WTC11 (cell line): ENCODE measurements at regions not wholly inside any gene's neighbourhood (a gene's known extent, or its start where the extent isn't known, plus 50 kb on each side); places are given as distances from the start of the nearest gene placed in this dataset.

Source experiments
- CTCF ChIP-seq: fragments of 200-600 bp; IDR thresholded peaks from 2 replicates; pipeline ENCODE4 v1.8.0; 2022; ENCODE audit warnings: antibody characterized with exemption
- HMGXB4 ChIP-seq: sonication (generic); formaldehyde crosslinking; IDR thresholded peaks from 2 replicates; pipeline ENCODE4 v1.8.1; 2023; ENCODE audit warnings: mild to moderate bottlenecking, moderate library complexity, missing genetic modification reagents
- USF2 ChIP-seq: sonication (generic); formaldehyde crosslinking; IDR thresholded peaks from 2 replicates; pipeline ENCODE4 v1.8.1; 2023; ENCODE audit warnings: mild to moderate bottlenecking, missing genetic modification reagents, moderate library complexity
- ZNF512 ChIP-seq: sonication (generic); formaldehyde crosslinking; IDR thresholded peaks from 2 replicates; pipeline ENCODE4 v1.8.1; 2022; ENCODE audit warnings: missing genetic modification reagents, borderline replicate concordance

GRCh38 chr2:403682-404081 lies 115.8 kb upstream of the ALKAL2 start:
- TF ChIP-seq CTCF, result no peak
- no peak for TF ChIP-seq ZNF512 (CRISPR knock-in tag)
- no peak for TF ChIP-seq USF2 (CRISPR knock-in tag)
- TF ChIP-seq HMGXB4 (CRISPR knock-in tag), result no peak
